AG10803 (cell line): ENCODE measurements at regions not wholly inside any gene's neighbourhood (a gene's known extent, or its start where the extent isn't known, plus 50 kb on each side); places are given as distances from the start of the nearest gene placed in this dataset.
A peak's percentile ranks its signal among the peaks of the same experiment; 100 is the strongest.
"Not testable (repeated sequence)": the region's sequence is repeated elsewhere in the genome, so short reads cannot be mapped to it uniquely, and the experiment has no call there.

Experiments
- DNase-seq: peaks from one replicate; pipeline ENCODE4 v3.0.0; 2010; ENCODE audit warnings: low read depth
- H3K4me3 ChIP-seq: 2 replicates; pipeline ENCODE4 v1.5.1; 2011; ENCODE audit warnings: mild to moderate bottlenecking, low read length, control low read depth
- CTCF ChIP-seq: conservative IDR thresholded peaks from 2 replicates; pipeline ENCODE4 v1.5.1; 2011; ENCODE audit warnings: mild to moderate bottlenecking, low read length, control low read depth, inconsistent platforms

GRCh38 chr4:56575820-56576429 is 70.3 kb downstream of the ARL9 start:
- no peak overlapping the region for H3K4me3 ChIP-seq
- peak; percentile 76 for TF ChIP-seq CTCF
- DNase-seq = peak; percentile 49

- not testable (repeated sequence) for H3K4me3 ChIP-seq, DNase-seq
These were observed 86.8 kb downstream of the ARL9 start for GRCh38 chr4:56592417-56592816.
